ENCODE measurements at regions not wholly inside any gene's neighbourhood (a gene's known extent, or its start where the extent isn't known, plus 50 kb on each side); places are given as distances from the start of the nearest gene placed in this dataset.

DNA sequence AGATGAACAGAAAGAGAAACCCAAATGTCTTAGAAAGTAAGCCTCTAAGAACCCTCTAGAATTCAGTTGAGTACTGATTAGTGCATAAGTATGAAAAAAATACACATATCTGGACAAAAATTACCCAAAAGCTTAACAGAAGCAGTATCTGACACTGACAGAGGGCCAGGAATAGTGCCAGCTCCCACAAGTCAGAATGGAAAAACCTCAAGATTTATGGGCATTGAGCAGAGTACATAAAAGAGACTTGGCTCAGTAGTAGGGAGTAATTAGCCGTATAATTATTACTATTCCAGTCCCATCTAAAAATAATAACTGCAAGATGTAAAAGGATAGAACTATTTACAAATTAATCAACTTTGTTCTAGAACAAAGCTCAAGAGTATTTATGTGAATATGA, 834.5 kb downstream of the FAM181B start:
- Mint-ChIP-seq H3K27ac (ENCODE audit: unreplicated experiment) (no peak overlapping the region), H3K4me3 (no peak overlapping the region), H3K36me3 (ENCODE audit: low read depth) (no peaks in the 10 kb centered on the region), H3K4me1 (no peaks in the 10 kb centered on the region), H3K27me3 (ENCODE audit: low read depth) (peaks cover 2% of the 10 kb centered on the region), H3K9me3 (peaks cover 3% of the 10 kb centered on the region)
- TF ChIP-seq, protein P1, sequence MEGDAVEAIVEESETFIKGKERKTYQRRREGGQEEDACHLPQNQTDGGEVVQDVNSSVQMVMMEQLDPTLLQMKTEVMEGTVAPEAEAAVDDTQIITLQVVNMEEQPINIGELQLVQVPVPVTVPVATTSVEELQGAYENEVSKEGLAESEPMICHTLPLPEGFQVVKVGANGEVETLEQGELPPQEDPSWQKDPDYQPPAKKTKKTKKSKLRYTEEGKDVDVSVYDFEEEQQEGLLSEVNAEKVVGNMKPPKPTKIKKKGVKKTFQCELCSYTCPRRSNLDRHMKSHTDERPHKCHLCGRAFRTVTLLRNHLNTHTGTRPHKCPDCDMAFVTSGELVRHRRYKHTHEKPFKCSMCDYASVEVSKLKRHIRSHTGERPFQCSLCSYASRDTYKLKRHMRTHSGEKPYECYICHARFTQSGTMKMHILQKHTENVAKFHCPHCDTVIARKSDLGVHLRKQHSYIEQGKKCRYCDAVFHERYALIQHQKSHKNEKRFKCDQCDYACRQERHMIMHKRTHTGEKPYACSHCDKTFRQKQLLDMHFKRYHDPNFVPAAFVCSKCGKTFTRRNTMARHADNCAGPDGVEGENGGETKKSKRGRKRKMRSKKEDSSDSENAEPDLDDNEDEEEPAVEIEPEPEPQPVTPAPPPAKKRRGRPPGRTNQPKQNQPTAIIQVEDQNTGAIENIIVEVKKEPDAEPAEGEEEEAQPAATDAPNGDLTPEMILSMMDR (conservative IDR thresholded peaks at IDR 0.05): no peak
- DNase-seq (ENCODE audit: low read depth, low spot score): no peak

DNA sequence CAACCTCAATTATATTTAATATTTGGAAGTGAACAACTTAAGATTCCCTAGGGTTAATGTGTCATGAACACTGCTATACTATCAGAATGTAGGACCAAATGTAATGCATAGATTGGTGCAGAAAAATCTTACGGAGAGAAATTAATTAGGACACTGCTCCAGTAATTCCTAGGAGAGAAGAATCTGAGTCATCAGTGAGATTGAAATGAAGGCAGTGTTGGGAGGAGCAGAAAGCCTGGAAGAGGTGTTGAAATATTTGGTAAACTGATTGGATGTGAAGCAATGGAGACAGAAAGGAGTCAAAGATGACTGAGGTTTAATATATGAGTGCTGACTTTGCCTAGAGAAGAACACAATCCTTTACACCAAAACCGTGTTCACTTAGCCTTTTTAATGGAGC, 836.0 kb downstream of the FAM181B start:
- no peaks in the 10 kb centered on the region for H3K36me3 Mint-ChIP-seq (ENCODE audit: low read depth)
- no peak overlapping the region for H3K4me3 Mint-ChIP-seq
- H3K27ac Mint-ChIP-seq (ENCODE audit: unreplicated experiment): no peak overlapping the region
- H3K27me3 Mint-ChIP-seq (ENCODE audit: low read depth): peaks cover 2% of the 10 kb centered on the region
- TF ChIP-seq, protein P1 (conservative IDR thresholded peaks at IDR 0.05): no peak
- peaks cover 3% of the 10 kb centered on the region for H3K9me3 Mint-ChIP-seq
- no peaks in the 10 kb centered on the region for H3K4me1 Mint-ChIP-seq
- DNase-seq (ENCODE audit: low read depth, low spot score): no peak

DNA sequence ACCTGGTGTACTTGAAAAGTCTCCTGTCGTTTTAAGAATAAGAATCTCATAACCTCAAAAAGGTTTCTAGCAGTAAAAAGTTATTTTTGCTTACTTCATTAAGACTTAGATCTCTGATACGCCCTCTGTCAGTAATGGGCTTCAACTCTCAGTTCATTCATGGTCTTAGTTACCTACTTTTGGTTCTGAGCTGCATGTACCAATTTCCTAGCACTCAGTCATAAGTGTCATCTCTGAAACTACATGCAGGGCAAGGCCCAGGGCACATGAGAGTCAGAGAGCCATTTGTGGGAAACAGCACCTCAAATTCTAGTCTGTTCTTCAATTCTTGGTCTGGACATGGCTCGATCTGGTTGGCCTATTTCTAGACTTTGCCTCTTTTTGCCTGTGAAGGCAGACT, 838.4 kb downstream of the FAM181B start:
- TF ChIP-seq, protein P1 (conservative IDR thresholded peaks at IDR 0.05): no peak
- no peaks in the 10 kb centered on the region for H3K4me1 Mint-ChIP-seq

DNA sequence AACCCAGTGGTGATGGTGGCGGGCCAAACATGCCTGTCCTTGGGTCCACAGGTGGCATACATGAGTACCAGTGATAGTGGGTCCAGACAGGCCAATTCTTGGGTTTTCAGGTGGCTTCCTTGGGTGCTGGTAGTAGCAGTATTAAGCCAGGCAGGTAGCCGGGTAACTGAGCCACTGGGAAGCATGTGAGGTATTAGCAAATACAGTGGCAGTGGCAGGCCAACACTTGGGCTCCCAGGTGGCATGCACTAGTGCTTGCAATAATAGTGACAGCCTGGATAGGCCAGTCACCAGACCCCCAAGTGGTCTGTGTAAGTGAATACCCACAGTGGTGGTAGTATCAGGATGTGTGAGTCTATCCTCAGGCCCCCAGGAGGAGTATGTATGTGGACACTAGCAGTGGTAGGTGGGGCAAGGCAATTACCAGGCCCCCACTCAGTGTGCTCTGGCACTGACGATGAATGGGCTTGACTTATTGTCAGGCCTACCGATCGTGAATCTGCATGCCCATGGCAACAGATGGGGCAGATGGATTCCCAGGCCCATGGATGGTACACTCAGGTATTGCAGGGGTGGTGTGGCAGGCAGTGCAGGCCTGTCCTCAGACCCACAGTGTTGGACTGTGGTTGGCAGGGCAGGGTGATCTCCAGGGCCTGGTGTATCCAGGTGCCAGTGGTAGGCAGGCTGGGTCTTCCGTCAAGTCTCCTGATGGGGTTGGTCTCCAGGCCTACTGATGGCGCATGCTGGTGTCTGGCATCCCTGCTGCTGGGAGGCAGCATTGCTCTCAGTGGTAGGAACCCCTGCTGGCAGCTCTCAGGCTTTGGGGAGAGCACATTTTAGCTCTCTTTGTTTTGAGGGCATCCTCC, 840.7 kb downstream of the FAM181B start:
- peak overlapping the region; percentile 57 for H3K27ac Mint-ChIP-seq (ENCODE audit: unreplicated experiment)

More for the DNA sequence above, 838.4 kb downstream of the FAM181B start:
- Mint-ChIP-seq H3K9me3 (peaks cover 3% of the 10 kb centered on the region), H3K27me3 (ENCODE audit: low read depth) (peaks cover 2% of the 10 kb centered on the region), H3K27ac (ENCODE audit: unreplicated experiment) (no peak overlapping the region), H3K36me3 (ENCODE audit: low read depth) (no peaks in the 10 kb centered on the region), H3K4me3 (no peak overlapping the region)
- DNase-seq (ENCODE audit: low read depth, low spot score): no peak

DNA sequence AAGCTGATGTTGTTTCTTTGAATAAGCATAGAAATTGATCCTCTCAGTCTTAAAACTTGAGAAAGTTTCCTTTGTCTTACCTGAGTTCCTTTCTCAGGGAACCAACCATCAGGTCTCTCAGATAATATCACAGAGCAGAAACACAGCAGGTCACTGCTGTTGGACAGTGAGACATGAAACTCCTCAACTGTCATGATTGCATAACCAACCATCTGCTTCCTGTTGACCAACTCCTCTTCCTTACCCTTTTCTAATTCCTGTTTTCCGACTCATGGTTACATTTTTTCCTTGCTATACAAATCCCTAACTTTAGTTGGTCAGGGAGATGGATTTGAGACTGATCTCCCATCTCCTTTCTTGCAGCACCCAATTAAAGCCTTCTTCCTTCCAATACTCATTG, 845.3 kb downstream of the FAM181B start:
- H3K4me3 Mint-ChIP-seq: no peak overlapping the region
- H3K4me1 Mint-ChIP-seq: no peaks in the 10 kb centered on the region
- TF ChIP-seq, protein P1 (conservative IDR thresholded peaks at IDR 0.05): no peak

More for the DNA sequence above, 840.7 kb downstream of the FAM181B start:
- Mint-ChIP-seq H3K4me1 (no peaks in the 10 kb centered on the region), H3K36me3 (ENCODE audit: low read depth) (no peaks in the 10 kb centered on the region), H3K4me3 (no peak overlapping the region), H3K9me3 (peaks cover 3% of the 10 kb centered on the region), H3K27me3 (ENCODE audit: low read depth) (no peaks in the 10 kb centered on the region)
- TF ChIP-seq, protein P1 (conservative IDR thresholded peaks at IDR 0.05): no peak
- DNase-seq (ENCODE audit: low read depth, low spot score): no peak

More for the DNA sequence above, 845.3 kb downstream of the FAM181B start:
- Mint-ChIP-seq H3K27me3 (ENCODE audit: low read depth) (no peaks in the 10 kb centered on the region), H3K36me3 (ENCODE audit: low read depth) (no peaks in the 10 kb centered on the region), H3K9me3 (peaks cover 3% of the 10 kb centered on the region), H3K27ac (ENCODE audit: unreplicated experiment) (no peak overlapping the region)
- DNase-seq (ENCODE audit: low read depth, low spot score): no peak

All from neural crest cell (in vitro differentiated cells).